OCI-LY7 (cell line): ENCODE measurements at regions not wholly inside any gene's neighbourhood (a gene's known extent, or its start where the extent isn't known, plus 50 kb on each side); places are given as distances from the start of the nearest gene placed in this dataset.

Experiments used
- CTCF ChIP-seq: fragments of 200-600 bp; sonication (generic); conservative IDR thresholded peaks from 2 replicates; pipeline ENCODE4 v1.5.1; 2014; ENCODE audit warnings: mild to moderate bottlenecking, antibody characterized with exemption, low read length, moderate library complexity, mixed read lengths
- EZH2phosphoT487 ChIP-seq: fragments of 200-600 bp; sonication (generic); IDR thresholded peaks from 2 replicates; pipeline ENCODE4 v1.6.1; 2018; ENCODE audit warnings: low read depth, borderline replicate concordance, mild to moderate bottlenecking, mixed run types, antibody characterized with exemption, low read length, moderate library complexity, mixed read lengths

GRCh38 chr19:5395556-5395955 lies 54.9 kb upstream of the PTPRS start:
- TF ChIP-seq CTCF = no peak
- no peak for TF ChIP-seq EZH2phosphoT487
